Neural crest cell (in vitro differentiated cells): ENCODE measurements at regions not wholly inside any gene's neighbourhood (a gene's known extent, or its start where the extent isn't known, plus 50 kb on each side); places are given as distances from the start of the nearest gene placed in this dataset.

ENCODE experiments used
- DNase-seq: peaks from one replicate; pipeline ENCODE4 v3.0.0; 2021; ENCODE audit warnings: low read depth, mixed read lengths, low spot score
- H3K27ac Mint-ChIP-seq: one replicate; pipeline ENCODE4 v1.8.0; 2021; ENCODE audit warnings: mild to moderate bottlenecking, mixed read lengths; ENCODE audit not compliant: unreplicated experiment
- H3K27me3 Mint-ChIP-seq: 2 replicates; pipeline ENCODE4 v1.8.0; 2021; ENCODE audit warnings: low read depth, mild to moderate bottlenecking, mixed read lengths
- H3K36me3 Mint-ChIP-seq: 2 replicates; pipeline ENCODE4 v1.8.0; 2021; ENCODE audit warnings: low read depth, mild to moderate bottlenecking, mixed read lengths
- H3K4me1 Mint-ChIP-seq: 2 replicates; pipeline ENCODE4 v1.8.0; 2021; ENCODE audit warnings: mixed read lengths
- H3K4me3 Mint-ChIP-seq: one replicate; pipeline ENCODE4 v1.8.0; 2021; ENCODE audit warnings: mild to moderate bottlenecking, mixed read lengths
- H3K9me3 Mint-ChIP-seq: 2 replicates; pipeline ENCODE4 v1.8.0; 2021; ENCODE audit warnings: mixed read lengths
- CTCF ChIP-seq: fragments of 200-600 bp; sonication (generic); conservative IDR thresholded peaks from 2 replicates; pipeline ENCODE4 v1.5.0; 2021; ENCODE audit warnings: antibody characterized with exemption, mild to moderate bottlenecking

- H3K36me3 Mint-ChIP-seq: no peaks in the 10 kb centered on the region
These were observed 326.3 kb downstream of the C4orf33 start for GRCh38 chr4:129422277-129422676.

GRCh38 chr4:129428454-129428853 lies 332.5 kb downstream of the C4orf33 start:
- H3K27ac Mint-ChIP-seq: no peak overlapping the region
- H3K4me3 Mint-ChIP-seq: no peak overlapping the region
- H3K4me1 Mint-ChIP-seq: peaks cover 5% of the 10 kb centered on the region
- no peaks in the 10 kb centered on the region for H3K9me3 Mint-ChIP-seq
- DNase-seq: no peak
- H3K36me3 Mint-ChIP-seq: no peaks in the 10 kb centered on the region
- H3K27me3 Mint-ChIP-seq: no peaks in the 10 kb centered on the region
- no peak for TF ChIP-seq CTCF

More at GRCh38 chr4:129422277-129422676, 326.3 kb downstream of the C4orf33 start:
- H3K27me3 Mint-ChIP-seq: no peaks in the 10 kb centered on the region
- no peak for DNase-seq
- no peaks in the 10 kb centered on the region for H3K9me3 Mint-ChIP-seq
- H3K4me3 Mint-ChIP-seq: no peak overlapping the region
- no peak overlapping the region for H3K27ac Mint-ChIP-seq
- TF ChIP-seq CTCF: no peak
- no peaks in the 10 kb centered on the region for H3K4me1 Mint-ChIP-seq

DNA sequence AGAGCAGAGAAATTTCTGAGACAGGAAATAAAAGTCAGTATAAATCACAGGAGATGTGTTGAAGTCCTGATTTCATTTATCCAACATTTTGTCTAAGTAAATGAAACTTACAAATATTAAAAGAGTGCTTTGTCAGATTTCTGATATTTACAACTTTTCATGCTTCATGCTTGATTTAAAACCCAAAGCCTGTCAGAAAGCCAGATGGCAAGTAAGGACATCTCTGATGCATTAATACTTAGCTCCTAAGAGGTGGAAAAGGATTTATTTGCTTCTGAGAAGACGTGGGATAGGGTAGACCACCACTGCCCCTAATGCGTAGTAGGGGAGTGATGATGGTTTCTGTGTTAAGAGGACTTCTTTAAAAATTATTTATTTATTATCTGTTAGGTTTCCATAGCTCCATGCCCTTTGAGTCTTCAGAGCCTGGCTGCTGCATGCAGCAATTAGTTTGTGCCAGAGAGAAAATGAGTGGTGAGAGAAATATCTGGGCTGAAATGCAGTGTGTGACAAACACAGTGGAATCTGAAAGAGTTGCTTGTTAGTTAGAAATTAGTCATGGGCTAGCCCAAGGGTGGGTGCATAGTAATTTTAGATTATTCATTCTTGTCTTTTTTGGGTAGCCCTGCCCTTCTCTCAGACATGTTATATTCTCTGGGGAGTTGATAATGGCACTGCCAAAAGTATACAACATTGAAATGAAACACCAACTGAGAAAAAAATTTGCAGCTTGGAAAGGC lies 333.8 kb downstream of the C4orf33 start:
- no peak overlapping the region for H3K4me3 Mint-ChIP-seq
- H3K36me3 Mint-ChIP-seq: no peaks in the 10 kb centered on the region
- no peaks in the 10 kb centered on the region for H3K9me3 Mint-ChIP-seq
- no peaks in the 10 kb centered on the region for H3K27me3 Mint-ChIP-seq
- peaks cover 5% of the 10 kb centered on the region for H3K4me1 Mint-ChIP-seq
- DNase-seq: no peak
- H3K27ac Mint-ChIP-seq: peak overlapping the region; percentile 48
- no peak for TF ChIP-seq CTCF

- DNase-seq: no peak
- Mint-ChIP-seq H3K27me3 (no peaks in the 10 kb centered on the region), H3K4me1 (no peaks in the 10 kb centered on the region), H3K9me3 (no peaks in the 10 kb centered on the region), H3K27ac (no peak overlapping the region), H3K4me3 (no peak overlapping the region), H3K36me3 (no peaks in the 10 kb centered on the region)
- TF ChIP-seq CTCF: no peak
These were observed 341.4 kb downstream of the C4orf33 start for GRCh38 chr4:129437347-129437746.

DNA sequence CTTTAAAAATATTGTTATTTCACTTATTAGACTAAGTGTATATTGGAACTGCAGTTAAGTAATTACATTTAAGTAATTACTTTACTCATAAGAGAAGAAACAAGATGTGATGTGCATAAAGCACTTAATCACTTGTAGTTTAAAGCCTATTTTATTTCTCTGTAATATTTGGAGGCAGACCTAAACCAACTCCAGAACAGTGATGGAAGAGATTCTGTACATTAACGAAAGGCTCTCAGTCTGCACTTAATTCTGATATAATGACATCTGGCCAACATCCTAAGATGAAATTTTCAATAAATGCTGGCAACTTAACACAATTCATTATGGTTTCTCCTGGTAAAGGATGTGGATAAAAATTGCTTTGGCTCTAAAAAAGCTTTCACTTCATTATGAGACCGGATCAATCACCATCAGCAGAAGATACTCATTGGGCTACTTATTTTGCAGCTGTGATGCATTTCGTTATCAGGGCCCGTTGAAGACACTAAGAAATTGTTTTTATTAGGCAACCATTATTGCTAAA lies 342.6 kb downstream of the C4orf33 start:
- H3K36me3 Mint-ChIP-seq: no peaks in the 10 kb centered on the region
- no peak for DNase-seq
- H3K27ac Mint-ChIP-seq: no peak overlapping the region
- H3K4me3 Mint-ChIP-seq: no peak overlapping the region
- H3K27me3 Mint-ChIP-seq: no peaks in the 10 kb centered on the region
- TF ChIP-seq CTCF: no peak
- H3K4me1 Mint-ChIP-seq: no peaks in the 10 kb centered on the region
- no peaks in the 10 kb centered on the region for H3K9me3 Mint-ChIP-seq
